ENCODE measurements at regions not wholly inside any gene's neighbourhood (a gene's known extent, or its start where the extent isn't known, plus 50 kb on each side); places are given as distances from the start of the nearest gene placed in this dataset.

DNA sequence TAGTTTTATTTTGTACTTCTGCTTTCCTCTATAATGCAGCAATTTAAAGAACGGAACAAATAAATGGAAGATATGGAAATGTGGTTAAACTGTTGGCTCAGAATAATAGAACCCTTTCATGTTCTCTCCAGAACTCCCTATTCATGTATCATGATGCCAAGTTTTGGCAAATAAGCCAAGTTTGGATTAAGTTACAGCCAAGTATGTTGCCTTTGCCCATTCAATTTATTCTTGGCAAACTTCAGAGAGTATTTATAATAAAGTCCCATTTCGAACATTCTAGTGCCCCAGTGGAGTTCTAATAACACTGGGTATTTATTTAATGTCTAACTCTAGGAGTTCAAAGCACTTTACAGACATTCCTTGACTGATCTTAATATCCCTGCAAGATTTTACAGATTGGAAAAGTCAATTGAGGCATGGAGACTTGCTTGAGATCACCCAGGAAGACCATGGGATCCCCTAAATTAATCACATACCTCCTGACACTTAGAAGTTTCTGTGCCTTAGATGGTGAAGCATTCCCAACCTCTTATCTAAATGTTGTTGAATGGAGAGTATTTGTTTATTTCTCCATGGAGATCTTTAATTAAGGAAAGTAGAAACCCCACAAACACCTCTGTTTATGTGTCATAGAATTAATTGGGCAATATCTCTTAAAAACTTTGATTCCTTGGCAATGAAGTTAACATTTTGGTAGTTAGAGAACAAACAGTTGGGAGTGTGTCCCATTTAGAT is 106.7 kb downstream of the ACKR3 start:
- DNase-seq (ENCODE audit: low read depth) = no peak
- TF ChIP-seq CTCF (IDR thresholded peaks at IDR 0.05; ENCODE audit: low read depth, low read length, missing control alignments) = no peak
- H3K4me3 ChIP-seq (ENCODE audit: low read depth, low read length) = no peak overlapping the region

- no peak for TF ChIP-seq CTCF (IDR thresholded peaks at IDR 0.05; ENCODE audit: low read depth, low read length, missing control alignments)
- H3K4me3 ChIP-seq (ENCODE audit: low read depth, low read length) = no peak overlapping the region
- DNase-seq (ENCODE audit: low read depth) = no peak
These were observed 107.7 kb downstream of the ACKR3 start for GRCh38 chr2:236677368-236677767.

- H3K4me3 ChIP-seq (ENCODE audit: low read depth, low read length) = no peak overlapping the region
- no peak for TF ChIP-seq CTCF (IDR thresholded peaks at IDR 0.05; ENCODE audit: low read depth, low read length, missing control alignments)
- DNase-seq (ENCODE audit: low read depth) = no peak
These were observed 108.8 kb downstream of the ACKR3 start for GRCh38 chr2:236678307-236678975.

DNA sequence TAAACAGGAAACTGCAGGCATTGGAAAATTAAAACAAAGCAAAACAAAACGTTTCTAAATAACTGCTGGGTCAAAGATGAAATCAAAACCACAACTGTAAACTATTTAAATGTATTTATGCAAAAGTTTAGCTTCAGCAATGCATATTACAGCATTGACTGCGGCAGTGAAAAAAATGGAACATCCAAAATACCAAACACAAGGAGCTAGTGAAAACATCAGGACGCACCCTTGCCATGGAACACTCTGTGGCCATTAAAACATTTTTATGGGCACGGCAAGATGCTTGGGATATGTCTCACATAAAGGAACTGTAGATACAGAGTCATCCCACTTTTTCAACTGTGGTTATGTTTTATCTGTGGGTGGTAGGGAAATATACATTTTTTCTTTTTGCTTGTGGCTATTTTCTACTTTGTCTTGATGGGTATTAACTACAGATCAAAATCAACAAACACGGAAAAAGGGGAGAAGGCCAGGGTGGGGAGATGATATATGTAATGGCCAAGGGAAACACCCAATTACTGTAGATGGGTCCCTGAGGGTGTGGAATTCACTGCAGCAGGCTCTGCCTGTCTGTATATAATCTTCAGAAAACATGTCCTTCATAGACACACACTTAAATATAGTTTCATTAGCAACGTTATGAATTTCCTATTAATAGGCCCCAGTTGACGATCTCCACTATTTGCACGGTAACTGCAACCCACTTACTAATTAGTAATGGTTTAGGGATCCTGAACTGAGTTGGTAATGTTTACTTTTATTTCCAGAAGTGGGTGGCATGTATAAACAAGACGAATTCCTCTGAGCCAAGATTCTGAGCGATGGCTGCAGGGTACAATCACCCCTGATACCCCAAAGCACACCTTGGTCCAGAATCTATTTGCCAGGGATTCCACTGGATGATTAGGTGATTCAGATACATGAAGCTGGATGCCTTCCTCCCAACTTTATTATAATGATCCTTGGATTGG is 110.5 kb downstream of the ACKR3 start:
- H3K4me3 ChIP-seq (ENCODE audit: low read depth, low read length) = no peak overlapping the region
- DNase-seq (ENCODE audit: low read depth) = no peak
- TF ChIP-seq CTCF (IDR thresholded peaks at IDR 0.05; ENCODE audit: low read depth, low read length, missing control alignments) = no peak

DNA sequence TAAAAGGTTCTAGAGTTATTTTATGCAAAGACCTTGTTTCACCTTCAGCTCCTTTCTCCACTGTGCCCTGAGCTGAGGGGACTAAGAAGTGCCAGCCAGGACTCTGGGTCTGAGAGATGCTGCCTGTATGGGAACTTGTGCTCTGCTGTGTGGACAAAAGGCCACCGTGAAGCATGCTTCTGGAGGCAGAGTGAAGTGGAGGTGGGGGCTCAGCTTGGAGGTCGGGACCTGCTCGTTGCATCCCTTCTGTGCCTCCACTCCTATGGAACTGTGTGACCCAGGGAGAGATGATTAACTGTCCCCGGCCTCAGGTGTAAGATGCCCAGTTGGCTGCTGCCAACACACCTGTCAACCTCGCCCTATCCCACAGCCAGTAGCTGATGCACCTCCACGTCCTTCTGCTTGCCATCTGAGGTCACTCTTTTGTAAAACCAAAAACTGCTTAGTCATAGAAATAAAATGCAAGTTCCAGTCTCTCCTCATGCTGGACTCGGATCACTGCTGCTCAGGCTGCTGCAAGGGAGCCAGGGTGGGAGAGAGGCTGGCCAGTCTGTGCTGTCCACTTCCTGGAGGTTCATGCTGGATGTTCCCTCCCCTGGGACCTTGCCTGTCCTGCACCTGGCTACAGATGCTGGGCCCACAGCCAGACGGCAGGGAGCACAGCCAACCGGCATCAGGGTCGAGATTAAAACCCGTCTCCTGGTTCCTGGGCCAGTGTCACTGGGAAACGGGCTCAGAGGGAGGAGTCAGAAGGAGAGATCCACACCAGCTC is 113.2 kb downstream of the ACKR3 start:
- TF ChIP-seq CTCF (IDR thresholded peaks at IDR 0.05; ENCODE audit: low read depth, low read length, missing control alignments) = no peak
- DNase-seq (ENCODE audit: low read depth) = no peak
- H3K4me3 ChIP-seq (ENCODE audit: low read depth, low read length) = no peak overlapping the region

DNA sequence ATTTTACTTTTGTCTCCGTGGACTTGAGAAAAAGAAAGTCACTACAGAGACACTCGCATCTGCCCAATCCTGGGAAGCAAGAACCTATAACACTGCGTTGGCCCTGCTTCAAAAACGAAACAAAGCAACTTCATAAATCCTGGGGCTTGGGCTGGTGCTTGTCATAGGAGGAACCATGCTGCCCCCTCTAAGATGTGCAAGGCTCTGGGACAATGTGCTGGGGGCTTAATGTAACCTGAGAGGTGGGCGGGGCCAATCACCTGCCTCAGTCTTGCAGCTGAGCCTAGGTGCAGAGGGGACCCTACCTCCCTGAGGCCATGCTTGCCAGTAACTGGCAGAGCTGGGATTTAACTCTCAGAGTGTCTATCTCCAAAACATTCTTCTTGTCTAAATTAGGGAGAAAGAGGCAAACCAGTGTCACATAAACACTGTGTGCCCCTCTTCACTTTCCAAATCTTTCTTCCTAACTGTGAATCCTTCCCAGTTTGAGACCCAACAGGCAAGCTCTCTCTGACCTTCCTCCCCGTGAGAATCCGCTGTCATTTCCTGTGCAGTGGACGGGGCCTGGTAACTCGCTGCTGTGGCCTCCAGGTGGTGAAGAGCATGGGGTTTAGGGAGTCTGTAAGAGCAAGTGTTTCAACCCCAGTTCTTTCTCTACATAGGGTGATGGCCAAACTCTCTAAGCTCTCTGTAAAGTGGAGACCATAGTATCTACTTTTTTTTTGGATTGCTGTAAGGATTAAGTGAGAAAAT is 115.1 kb downstream of the ACKR3 start:
- no peak for DNase-seq (ENCODE audit: low read depth)
- H3K4me3 ChIP-seq (ENCODE audit: low read depth, low read length) = no peak overlapping the region
- TF ChIP-seq CTCF (IDR thresholded peaks at IDR 0.05; ENCODE audit: low read depth, low read length, missing control alignments) = no peak

All from GM12864 (cell line).